HG03378 (cell line): ENCODE measurements at regions not wholly inside any gene's neighbourhood (a gene's known extent, or its start where the extent isn't known, plus 50 kb on each side); places are given as distances from the start of the nearest gene placed in this dataset.
"Not testable (repeated sequence)": the region's sequence is repeated elsewhere in the genome, so short reads cannot be mapped to it uniquely, and the experiment has no call there.

ENCODE experiments used
- ATAC-seq: cut with Tn5 transposase; IDR thresholded peaks from one replicate; pipeline ENCODE4 v1.9.1; 2021; ENCODE audit warnings: mild to moderate bottlenecking, moderate library complexity; ENCODE audit not compliant: unreplicated experiment

DNA sequence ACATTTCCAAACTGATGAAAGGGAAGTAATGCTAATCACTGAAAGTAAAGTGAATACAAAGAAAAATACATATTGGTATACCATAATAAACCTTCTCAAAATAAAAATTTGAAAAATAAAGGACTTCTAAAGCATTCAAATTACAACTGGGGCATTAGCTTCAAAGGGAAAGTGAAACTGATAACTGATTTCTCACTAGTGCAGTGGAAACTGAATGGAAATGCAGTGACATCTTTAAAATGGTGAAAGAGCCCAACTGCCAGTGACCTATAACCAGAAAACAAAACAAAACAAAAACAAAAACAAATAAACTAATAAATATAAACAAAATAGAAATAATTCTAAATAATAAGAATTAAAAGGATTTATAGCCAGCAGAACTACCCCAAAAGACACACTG, 297.5 kb upstream of the GRIN3A start:
- peak; percentile 89 for ATAC-seq

DNA sequence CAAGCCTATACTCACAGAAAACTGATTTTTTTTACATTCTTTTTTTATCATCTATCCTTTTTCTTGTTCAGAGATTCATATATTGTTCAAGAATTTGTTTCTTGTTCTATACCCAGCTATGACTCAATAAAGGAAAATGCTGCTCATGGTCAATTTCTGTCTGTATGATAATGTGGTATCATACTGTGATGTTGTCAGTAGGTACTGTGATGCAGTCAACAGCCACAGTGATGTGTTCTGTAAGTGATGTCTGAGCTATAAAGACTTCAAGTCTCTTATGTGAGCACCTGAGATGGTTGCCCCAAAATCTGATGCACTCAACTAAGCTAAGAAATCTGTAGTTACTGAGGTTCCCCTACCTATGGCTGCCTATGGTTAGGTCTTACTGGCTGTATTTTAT, 294.2 kb upstream of the GRIN3A start:
- ATAC-seq, result no peak

DNA sequence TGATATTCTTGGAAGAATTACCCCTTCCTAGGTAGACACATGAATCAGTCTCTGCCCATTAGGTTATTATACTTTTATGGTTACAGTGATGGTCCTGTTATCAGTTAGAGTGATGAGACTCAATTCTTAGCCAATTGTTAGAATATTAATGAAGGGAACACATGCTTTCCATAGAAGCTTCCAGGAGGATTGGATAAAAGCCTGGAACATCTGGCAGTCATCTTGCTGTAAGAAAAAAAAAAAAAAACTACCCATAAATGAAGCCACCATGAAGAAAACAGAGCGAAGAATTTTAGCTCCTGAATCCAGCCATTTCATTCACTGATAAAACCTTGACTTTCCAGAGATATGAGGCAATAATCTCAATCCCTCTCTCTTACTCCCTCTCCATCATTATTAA, 262.5 kb upstream of the GRIN3A start:
- ATAC-seq, result no peak

DNA sequence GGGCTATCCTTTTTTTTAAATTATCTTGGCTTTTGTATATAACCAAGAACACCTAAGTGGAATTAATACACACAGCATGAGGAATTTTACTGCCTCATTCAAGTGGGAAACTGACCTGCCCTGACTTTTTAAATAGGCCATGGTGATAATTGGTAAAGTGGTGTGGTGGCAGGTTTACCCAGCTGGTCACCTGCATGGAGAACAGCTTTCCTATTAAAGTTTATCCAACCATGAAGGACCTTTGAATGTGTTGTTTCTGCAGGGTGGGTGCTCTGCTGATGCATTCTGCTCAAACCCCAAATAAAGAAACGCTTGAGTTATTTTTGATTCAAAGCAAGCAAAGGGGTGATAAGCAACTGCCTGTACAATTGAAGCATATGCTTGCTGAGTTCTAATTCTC, 261.0 kb upstream of the GRIN3A start:
- no peak for ATAC-seq

DNA sequence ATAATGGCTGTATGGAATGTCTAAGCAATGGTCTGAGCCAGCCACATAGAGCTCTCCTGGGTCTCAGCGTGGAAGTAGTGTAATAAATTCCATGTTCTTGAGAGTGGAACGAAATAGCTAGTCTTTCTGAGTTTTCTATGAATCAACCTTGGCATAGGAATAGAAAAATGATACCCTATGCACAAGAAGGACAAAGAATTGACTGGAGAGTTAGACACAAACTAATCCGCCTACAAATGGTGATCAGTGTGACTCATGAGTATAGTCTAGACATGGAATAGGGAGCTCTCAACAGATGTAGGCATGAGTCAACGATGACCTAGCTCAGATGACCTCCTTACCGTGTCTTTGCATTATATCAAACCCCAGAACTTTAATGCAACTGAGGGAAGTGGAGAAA, 256.8 kb upstream of the GRIN3A start:
- ATAC-seq, result no peak

DNA sequence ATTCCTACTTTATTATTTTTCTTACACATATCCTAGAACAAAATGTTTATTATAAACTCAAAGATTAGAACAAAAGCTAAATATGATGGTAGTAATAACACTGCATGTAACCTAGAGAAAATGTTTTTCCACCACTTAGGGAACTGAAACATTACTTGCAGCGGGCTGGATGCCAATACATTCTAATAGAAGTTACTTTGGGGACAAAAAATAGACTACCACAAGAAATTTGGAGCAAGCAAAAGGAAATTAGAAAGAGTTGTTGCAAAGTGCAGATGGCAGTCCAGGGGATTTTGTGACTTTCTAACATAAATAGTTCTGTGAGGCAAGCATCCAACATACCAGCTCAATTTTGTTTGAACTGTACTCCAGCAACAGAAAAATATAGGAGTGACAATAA, 255.3 kb upstream of the GRIN3A start:
- ATAC-seq, result no peak

DNA sequence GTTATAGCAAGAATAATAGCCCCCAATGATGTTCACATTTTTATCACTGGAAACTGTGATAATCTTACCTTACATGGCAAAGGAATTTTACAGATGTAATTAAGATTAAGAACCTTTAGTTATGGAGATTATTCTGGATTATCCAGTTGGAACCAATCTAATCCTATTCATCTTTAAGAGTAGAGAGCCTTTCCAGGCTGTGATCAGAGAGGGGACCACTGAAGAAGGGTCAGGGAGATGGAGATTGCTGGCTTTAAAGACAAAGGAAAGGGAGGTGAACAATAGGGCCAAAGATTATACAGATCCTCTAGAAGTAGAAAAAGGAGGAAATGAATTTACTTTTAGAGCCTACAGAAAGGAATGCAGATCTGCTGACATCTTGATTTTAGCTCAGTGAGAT, 253.5 kb upstream of the GRIN3A start:
- no peak for ATAC-seq

DNA sequence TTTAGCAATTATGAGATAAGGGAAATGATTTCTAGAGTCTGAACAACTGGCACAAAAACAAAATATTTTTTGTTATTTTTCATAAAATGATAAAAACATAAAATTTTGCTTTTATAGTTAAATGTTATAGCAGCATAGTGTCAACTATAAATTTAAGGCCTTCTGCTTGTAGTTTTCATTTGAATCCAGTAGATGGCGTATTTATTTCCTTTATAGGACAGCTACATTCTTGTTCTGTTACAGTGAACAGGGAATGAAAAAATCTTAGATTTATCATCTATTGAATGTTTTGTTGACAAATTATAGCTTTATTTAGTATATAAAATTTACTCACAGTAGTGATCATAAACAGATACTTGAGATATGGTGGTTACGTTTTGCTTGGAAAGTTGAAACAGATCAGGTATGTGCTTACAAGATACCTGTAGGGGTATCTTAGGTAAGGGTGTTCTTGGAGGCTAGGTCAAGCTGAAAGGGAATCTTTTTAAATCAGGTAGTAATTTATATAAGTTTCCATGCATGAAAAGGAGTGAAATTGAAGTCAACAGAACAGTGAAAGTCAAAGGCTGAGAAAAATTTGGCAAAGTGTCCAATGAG, 239.3 kb upstream of the GRIN3A start:
- peak; percentile 88 for ATAC-seq

DNA sequence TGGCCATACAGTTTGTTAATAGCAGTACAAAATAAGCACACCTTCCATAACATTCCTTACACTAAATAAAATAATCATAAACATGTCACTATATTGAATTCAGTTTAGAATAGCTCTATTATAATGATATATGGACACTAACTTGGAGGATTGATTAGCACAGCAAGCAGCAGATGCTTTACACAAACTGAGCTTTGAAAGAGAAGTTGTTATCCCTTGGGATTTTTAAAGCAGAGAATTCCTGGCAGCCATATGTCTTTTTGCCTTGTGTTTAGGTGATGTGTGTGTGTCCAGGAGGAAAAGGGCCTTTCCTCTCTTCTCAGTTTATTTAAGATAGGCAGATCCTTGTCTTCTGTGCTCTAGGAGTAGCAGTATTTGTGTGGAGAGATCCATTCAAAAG, 232.2 kb upstream of the GRIN3A start:
- ATAC-seq, result no peak

DNA sequence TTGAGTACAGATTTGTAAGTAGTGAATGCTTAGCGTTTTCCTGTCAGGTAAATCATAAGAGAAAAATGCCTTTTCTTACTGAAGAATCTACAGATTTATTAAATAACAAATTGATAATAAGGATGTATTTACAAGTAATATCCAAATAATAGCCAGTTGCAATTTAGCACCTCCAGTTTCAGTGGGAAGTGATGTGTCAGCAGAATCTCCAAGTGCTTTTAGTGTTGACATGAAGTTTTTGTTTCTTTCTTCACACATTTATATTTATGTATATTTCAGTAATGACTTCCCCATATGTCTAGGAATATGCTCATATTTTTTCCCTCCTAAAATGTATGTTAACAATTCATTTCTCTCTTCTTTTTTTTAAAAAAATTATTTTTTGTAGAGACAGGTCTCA, 229.9 kb upstream of the GRIN3A start:
- no peak for ATAC-seq

DNA sequence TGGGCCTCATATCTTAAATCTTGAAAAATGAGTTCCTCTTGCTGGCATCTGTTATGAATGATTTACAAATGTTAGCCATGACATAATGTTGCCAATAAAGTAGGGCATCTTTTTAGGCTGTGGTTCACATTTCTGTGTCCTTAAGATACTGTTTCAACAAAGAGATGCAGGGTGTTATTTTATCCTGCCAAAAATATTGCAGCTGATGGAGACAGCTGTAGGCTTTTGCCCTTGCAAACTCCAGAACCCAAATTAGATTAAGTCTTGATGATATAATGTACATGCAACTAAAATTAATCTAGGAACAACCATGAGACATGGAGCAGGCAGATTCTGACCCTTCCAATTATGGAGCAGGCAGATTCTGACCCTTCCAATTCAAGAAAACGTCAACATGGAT, 228.2 kb upstream of the GRIN3A start:
- ATAC-seq, result no peak

DNA sequence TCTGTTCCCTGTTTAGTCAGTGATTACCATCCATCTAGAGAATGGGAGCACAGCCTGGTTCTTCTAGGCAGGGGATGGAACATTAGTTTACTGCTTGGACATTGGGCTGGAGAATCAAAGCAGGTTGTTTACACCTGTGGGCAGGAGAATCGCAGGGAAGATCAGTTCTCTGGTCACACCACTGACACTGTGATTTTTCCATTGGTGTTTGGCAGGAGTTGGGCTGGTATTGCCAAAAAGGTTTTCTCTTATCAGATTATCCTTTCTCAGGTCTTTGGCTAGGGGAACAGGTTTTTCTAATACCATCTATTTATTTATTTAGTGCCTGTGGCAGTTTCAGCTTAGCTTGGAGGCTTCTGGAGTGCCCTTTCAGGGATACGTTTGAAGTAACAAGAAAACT, 219.3 kb upstream of the GRIN3A start:
- no peak for ATAC-seq

DNA sequence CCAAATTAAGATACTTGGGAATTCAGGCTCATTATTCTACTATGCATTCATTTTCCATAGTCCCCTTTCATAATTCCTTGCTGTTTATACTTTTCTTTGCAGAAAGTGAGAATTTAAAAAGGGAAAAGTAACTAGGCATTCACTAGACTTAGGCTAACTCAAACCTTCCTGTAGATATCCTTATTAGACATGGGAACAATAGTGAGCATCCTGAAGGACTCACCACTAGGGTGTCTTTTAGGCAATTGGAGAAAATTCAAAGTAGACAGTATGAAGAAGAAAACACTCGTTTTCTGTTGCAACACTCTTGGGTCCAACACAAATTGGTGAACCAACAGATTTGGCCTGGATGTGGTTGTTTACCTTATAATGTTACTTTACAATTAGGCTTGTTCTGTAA, 213.2 kb upstream of the GRIN3A start:
- no peak for ATAC-seq

DNA sequence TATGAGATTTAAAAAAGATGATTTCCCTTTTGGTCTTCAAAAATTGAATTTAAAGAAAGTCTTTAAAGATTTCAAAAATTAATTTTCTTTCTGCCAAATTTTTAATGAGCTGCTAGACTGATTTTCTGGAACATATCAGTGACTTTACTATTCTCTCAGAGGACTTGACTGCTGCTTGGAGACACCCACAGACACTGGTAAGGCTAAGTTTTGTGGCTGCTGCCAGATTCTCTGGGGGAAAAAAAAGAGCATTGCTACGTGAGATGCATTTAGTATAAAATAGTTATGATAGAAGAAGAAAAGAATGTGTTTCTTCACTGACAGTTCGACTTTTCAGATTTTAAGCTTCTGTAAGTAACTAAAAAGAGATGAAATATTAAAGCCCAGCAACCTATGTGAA, 193.3 kb upstream of the GRIN3A start:
- ATAC-seq, result no peak

DNA sequence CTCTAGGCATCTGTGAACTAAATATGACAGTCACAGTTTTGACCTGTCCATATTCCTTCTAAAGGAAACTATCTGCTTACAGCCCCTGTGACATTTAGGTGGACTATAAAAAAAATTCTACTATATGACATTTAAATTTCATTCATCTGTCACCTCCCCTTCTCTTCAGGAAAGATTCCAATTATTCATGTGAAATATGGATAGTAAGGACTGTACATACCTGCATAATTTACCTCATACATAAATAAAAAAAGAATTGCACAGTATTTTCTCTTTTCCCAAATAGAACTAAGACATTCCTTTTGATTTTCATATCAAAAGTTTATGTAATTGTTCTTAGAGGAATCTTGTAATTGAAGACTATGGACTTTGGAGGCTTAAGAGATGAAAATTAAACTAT, 192.3 kb upstream of the GRIN3A start:
- no peak for ATAC-seq

DNA sequence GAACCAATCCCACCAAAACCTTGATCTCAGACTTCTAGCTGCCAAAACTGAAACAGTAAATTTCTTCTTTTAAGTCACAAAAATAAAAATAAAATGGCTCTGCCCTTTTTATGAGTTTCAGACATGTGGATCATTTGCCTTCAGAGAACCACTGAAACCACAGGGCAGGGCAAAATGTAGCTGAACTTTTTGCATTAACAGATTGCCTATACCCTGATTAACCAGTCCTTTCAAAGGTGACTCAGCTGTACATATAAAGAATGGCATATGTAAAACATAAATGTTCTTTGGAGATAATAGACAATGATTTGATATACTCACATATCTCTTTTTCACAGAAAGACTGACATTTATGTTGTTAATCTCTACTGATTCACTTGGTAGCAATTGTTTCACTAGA, 187.1 kb upstream of the GRIN3A start:
- no peak for ATAC-seq

DNA sequence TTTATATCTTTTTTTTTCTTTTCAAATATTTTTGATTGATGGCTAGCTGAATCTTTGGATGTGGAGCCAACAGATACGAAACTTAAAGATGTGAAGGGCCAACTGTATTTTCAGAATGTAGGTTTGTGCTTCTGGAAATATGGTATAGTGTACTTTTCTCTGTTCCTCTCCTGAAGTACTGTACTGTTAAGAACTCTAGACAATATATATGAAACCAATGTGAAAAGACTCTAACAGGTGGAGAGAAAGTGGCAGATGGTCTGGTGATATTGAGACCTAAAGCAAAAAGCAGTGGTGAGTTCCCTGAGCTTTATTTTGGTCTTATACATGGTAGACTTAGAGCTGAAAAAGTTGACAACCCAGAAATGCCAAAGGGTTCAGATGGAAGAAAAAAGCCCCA, 185.0 kb upstream of the GRIN3A start:
- no peak for ATAC-seq

DNA sequence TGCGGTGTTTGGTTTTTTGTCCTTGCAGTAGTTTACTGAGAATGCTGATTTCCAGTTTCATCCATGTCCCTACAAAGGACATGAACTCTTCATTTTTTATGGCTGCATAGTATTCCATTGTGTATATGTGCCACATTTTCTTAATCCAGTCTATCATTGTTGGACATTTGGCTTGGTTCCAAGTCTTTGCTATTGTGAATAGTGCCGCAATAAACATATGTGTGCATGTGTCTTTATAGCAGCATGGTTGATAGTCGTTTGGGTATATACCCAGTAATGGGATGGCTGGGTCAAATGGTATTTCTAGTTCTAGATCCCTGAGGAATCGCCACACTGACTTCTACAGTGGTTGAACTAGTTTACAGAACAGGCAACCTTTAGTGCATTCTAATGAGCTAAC, 178.5 kb upstream of the GRIN3A start:
- ATAC-seq, result not testable (repeated sequence)

DNA sequence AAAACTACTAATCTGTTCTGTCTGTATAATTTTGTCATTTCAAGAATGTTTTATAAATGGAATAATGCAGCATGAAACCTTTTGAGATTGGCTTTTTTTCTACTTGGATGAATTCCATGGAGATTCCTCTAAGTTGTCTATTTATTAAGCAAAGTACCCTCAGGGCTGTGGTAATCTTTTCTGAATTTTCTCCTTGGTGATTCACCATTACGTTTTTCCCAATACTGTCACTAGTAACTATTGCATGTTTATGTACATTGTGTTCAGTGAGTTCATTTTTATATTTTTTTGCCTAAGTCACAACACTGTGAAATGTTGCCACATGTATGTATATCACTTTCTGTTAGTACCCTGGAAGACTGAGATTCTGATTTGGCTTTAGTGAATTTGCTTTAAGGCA, 177.0 kb upstream of the GRIN3A start:
- no peak for ATAC-seq

DNA sequence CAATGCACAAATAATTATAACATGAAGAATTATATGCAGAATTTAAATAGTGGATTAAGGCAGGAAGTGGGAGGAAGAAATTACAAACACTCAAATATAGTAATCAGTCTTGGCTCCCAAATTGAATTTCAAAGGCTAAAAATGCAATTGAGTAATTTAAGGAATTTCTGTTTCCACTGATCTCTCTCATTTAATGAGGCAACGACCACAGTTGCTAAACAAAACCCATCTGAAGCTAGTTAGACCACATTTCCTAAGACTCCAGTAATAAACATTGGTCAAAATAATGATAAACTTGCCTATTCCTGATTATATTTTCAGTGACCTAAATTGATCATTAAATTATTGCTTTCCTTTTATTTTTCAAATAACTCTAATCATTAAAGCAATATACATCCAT, 174.3 kb upstream of the GRIN3A start:
- no peak for ATAC-seq

DNA sequence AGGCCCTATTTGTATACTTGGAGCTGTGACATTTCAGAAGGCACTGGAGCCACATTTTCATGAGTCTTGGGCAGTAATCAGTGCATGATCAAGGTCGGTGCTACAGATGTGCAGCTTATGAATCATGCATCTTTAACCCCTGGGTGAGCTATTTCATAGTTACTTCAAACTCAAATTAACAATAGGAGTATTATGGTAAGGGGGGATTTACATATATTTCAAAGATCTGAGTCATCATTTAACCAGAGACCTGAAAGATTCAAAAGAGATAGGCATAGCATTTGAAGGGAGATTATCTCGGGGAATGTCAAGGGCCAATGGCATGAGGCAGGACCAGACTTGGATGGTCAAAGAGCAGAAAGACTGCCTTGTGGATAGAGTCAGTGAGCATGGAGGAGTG, 169.0 kb upstream of the GRIN3A start:
- ATAC-seq, result no peak

DNA sequence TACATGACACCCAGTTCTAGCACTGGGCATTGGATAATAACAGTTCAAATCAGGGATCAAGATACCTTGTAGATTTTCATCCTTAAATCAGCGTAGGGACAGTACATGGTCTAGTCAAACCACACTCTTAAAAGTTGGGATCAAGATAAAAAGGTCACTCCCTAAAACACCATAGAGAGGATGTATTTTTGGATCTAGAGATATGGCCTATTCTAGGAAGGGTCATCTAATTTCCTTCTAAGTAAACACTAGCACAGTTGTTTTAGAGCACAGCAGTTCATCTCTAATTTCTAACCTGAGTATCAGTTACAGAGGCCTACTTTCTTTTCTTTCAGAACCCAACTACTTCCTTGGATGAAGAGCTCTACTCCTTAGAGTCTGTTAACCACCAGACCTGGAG, 166.4 kb upstream of the GRIN3A start:
- ATAC-seq, result no peak

DNA sequence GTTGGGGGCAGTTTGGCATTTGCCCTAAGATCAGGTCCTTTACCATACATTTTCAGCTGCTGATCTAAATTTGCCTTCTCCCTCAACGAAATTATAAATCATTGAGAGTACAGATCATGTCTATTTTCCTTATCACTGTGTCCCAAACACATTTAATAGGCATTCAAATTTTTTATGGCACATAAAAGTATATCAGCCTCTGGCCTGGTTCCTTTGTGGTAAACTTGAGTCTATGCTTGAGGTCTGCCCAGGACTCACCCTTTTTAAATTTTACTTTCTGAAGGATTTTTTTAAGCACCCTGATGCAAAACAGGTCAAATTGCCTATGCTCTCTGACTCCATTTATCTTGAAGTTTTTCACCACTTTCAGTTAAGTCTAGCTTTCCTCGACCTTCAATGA, 163.6 kb upstream of the GRIN3A start:
- no peak for ATAC-seq

DNA sequence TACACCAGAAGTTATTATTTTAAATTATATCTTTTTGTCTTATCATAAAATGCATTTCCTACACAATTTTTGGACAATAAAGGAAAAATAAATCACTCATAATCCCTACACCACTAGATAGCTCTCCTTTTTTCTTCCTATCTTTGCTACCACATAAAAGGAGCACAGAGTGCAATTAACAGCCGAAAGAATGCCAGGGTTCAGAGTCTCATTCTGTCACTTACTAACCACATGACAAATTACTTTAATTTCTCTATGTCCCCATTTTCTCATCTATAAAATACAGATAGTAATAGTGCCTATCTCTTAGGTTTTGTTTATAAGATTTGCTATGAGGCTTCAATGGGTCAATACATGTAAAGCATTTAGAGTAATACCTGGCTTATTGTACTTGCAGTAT, 158.7 kb upstream of the GRIN3A start:
- no peak for ATAC-seq
